OCI-LY3 (cell line): ENCODE measurements at regions not wholly inside any gene's neighbourhood (a gene's known extent, or its start where the extent isn't known, plus 50 kb on each side); places are given as distances from the start of the nearest gene placed in this dataset.
"Not testable (repeated sequence)": the region's sequence is repeated elsewhere in the genome, so short reads cannot be mapped to it uniquely, and the experiment has no call there.

Experiments used
- H2AFZ ChIP-seq: fragments of 200-600, 300-600 bp; shearing (Covaris generic); 2 replicates; pipeline ENCODE4 v1.6.0; 2014; ENCODE audit warnings: antibody characterized with exemption, low read depth, low read length
- H3K27ac ChIP-seq: fragments of 200-600, 300-600 bp; sonication (generic); 2 replicates; pipeline ENCODE4 v1.5.1; 2014; ENCODE audit warnings: mild to moderate bottlenecking, low read length, moderate library complexity, mixed read lengths
- H3K27me3 ChIP-seq: fragments of 200-600, 300-600 bp; sonication (generic); 2 replicates; pipeline ENCODE4 v1.6.1; 2014; ENCODE audit warnings: low read depth, low read length, mixed read lengths
- H3K36me3 ChIP-seq: fragments of 200-600, 300-600 bp; sonication (generic); replicated peaks from 2 replicates; pipeline ENCODE3; 2014; ENCODE audit warnings: low read depth, low read length, mixed read lengths
- H3K4me1 ChIP-seq: fragments of 300-600, 200-600 bp; sonication (generic); 2 replicates; pipeline ENCODE4 v1.6.1; 2014; ENCODE audit warnings: low read length, mixed read lengths
- H3K4me2 ChIP-seq: fragments of 200-600, 300-600 bp; sonication (generic); 2 replicates; pipeline ENCODE4 v1.6.1; 2014; ENCODE audit warnings: low read length, mixed read lengths
- H3K4me3 ChIP-seq: fragments of 300-600, 200-600 bp; sonication (generic); 2 replicates; pipeline ENCODE4 v1.5.1; 2014; ENCODE audit warnings: antibody characterized with exemption, mild to moderate bottlenecking, low read length, moderate library complexity
- H3K79me2 ChIP-seq: fragments of 300-600, 200-600 bp; shearing (Covaris generic); 2 replicates; pipeline ENCODE4 v1.6.1; 2014; ENCODE audit warnings: mild to moderate bottlenecking, low read length, mixed read lengths
- H3K9ac ChIP-seq: fragments of 300-600, 200-600 bp; shearing (Covaris generic); 2 replicates; pipeline ENCODE4 v1.6.0; 2014; ENCODE audit warnings: mild to moderate bottlenecking, low read length, moderate library complexity
- H3K9me3 ChIP-seq: fragments of 200-600, 300-600 bp; shearing (Covaris generic); 2 replicates; pipeline ENCODE4 v1.6.1; 2014; ENCODE audit warnings: low read length, mixed read lengths; ENCODE audit not compliant: insufficient read depth
- H4K20me1 ChIP-seq: fragments of 200-600, 300-600 bp; sonication (generic); 2 replicates; pipeline ENCODE4 v1.6.1; 2016; ENCODE audit warnings: low read length, mixed read lengths; ENCODE audit not compliant: insufficient read depth
- CTCF ChIP-seq: fragments of 200-600, 300-600 bp; sonication (generic); IDR thresholded peaks from 2 replicates; pipeline ENCODE4 v1.5.1; 2014; ENCODE audit warnings: antibody characterized with exemption, low read length, low read depth
- EZH2phosphoT487 ChIP-seq: fragments of 200-600 bp; shearing (Covaris generic); IDR thresholded peaks from 2 replicates; pipeline ENCODE4 v1.6.1; 2018; ENCODE audit warnings: antibody characterized with exemption, mixed run types, low read depth

GRCh38 chr2:142617461-142617860 is 260.0 kb upstream of the KYNU start:
- H4K20me1 ChIP-seq: no peaks in the 10 kb centered on the region
- TF ChIP-seq EZH2phosphoT487: no peak
- no peak for TF ChIP-seq CTCF
- H3K9ac ChIP-seq: no peak overlapping the region
- no peaks in the 10 kb centered on the region for H3K36me3 ChIP-seq
- no peak overlapping the region for H3K4me3 ChIP-seq
- H3K4me2 ChIP-seq: no peak overlapping the region
- no peaks in the 10 kb centered on the region for H3K9me3 ChIP-seq
- H3K4me1 ChIP-seq: no peaks in the 10 kb centered on the region
- no peaks in the 10 kb centered on the region for H3K27me3 ChIP-seq
- no peak overlapping the region for H2AFZ ChIP-seq
- no peaks in the 10 kb centered on the region for H3K79me2 ChIP-seq
- no peak overlapping the region for H3K27ac ChIP-seq

GRCh38 chr2:142615876-142616275 is 261.6 kb upstream of the KYNU start:
- Histone ChIP-seq H3K79me2 (no peaks in the 10 kb centered on the region), H3K4me3 (no peak overlapping the region), H3K27me3 (no peaks in the 10 kb centered on the region), H3K9ac (no peak overlapping the region), H3K9me3 (no peaks in the 10 kb centered on the region), H4K20me1 (no peaks in the 10 kb centered on the region), H2AFZ (no peak overlapping the region), H3K27ac (no peak overlapping the region), H3K4me2 (no peak overlapping the region), H3K36me3 (no peaks in the 10 kb centered on the region), H3K4me1 (no peaks in the 10 kb centered on the region)
- TF ChIP-seq CTCF (no peak), EZH2phosphoT487 (no peak)

GRCh38 chr2:142613193-142613592 is 264.3 kb upstream of the KYNU start:
- H3K79me2 ChIP-seq, H3K9me3 ChIP-seq, H3K36me3 ChIP-seq, H3K9ac ChIP-seq, H2AFZ ChIP-seq, H3K4me3 ChIP-seq, H3K4me2 ChIP-seq, H4K20me1 ChIP-seq, H3K4me1 ChIP-seq, H3K27me3 ChIP-seq, H3K27ac ChIP-seq: not testable (repeated sequence)

- H4K20me1 ChIP-seq: no peaks in the 10 kb centered on the region
- no peaks in the 10 kb centered on the region for H3K9me3 ChIP-seq
- no peak overlapping the region for H3K27ac ChIP-seq
- H3K4me2 ChIP-seq: no peak overlapping the region
- H3K27me3 ChIP-seq: no peaks in the 10 kb centered on the region
- no peak for TF ChIP-seq EZH2phosphoT487
- TF ChIP-seq CTCF: no peak
- H3K4me1 ChIP-seq: no peaks in the 10 kb centered on the region
- no peaks in the 10 kb centered on the region for H3K36me3 ChIP-seq
- no peaks in the 10 kb centered on the region for H3K79me2 ChIP-seq
- H3K9ac ChIP-seq: no peak overlapping the region
- no peak overlapping the region for H2AFZ ChIP-seq
- no peak overlapping the region for H3K4me3 ChIP-seq
Observed at GRCh38 chr2:142605421-142605820, 272.0 kb upstream of the KYNU start.

GRCh38 chr2:142603759-142604158 is 273.7 kb upstream of the KYNU start:
- TF ChIP-seq CTCF: peak; percentile 63
- no peak for TF ChIP-seq EZH2phosphoT487
- Histone ChIP-seq H2AFZ (no peak overlapping the region), H3K4me3 (no peak overlapping the region), H4K20me1 (no peaks in the 10 kb centered on the region), H3K9ac (no peak overlapping the region), H3K27ac (no peak overlapping the region), H3K27me3 (no peaks in the 10 kb centered on the region), H3K4me2 (no peak overlapping the region), H3K79me2 (no peaks in the 10 kb centered on the region), H3K36me3 (no peaks in the 10 kb centered on the region), H3K4me1 (no peaks in the 10 kb centered on the region), H3K9me3 (no peaks in the 10 kb centered on the region)
